Liver (tissue), 8 donors: ENCODE measurements at regions not wholly inside any gene's neighbourhood (a gene's known extent, or its start where the extent isn't known, plus 50 kb on each side); places are given as distances from the start of the nearest gene placed in this dataset.

ENCODE experiments used
- DNase-seq: peaks from one replicate; pipeline ENCODE4 v3.0.0-alpha.2; 2017; ENCODE audit warnings: low spot score
- H3K27ac ChIP-seq, 2 donors: one replicate each; pipeline ENCODE4 v1.7.0; 2013; ENCODE audit warnings: inconsistent platforms in 2 of 2, low read length in 2 of 2, control low read depth in 1 of 2, low read depth in 1 of 2, mild to moderate bottlenecking in 1 of 2
- H3K27me3 ChIP-seq, 4 donors: one replicate each; pipeline versions ENCODE4 v1.6.1 to v1.7.0; 2013; ENCODE audit warnings: low read length in 3 of 4, inconsistent platforms in 1 of 4, mild to moderate bottlenecking in 1 of 4, moderate library complexity in 1 of 4; ENCODE audit not compliant: control insufficient read depth in 4 of 4, insufficient read depth in 4 of 4
- H3K36me3 ChIP-seq, 4 donors: one replicate each; pipeline versions ENCODE4 v1.6.1 to v1.7.0; 2013; ENCODE audit warnings: low read length in 3 of 4, mild to moderate bottlenecking in 3 of 4, low read depth in 1 of 4, moderate library complexity in 1 of 4; ENCODE audit not compliant: control insufficient read depth in 4 of 4, insufficient read depth in 3 of 4
- H3K4me1 ChIP-seq, 4 donors: one replicate each; pipeline versions ENCODE4 v1.6.1 to v1.7.0; 2013; ENCODE audit warnings: low read length in 3 of 4, mild to moderate bottlenecking in 3 of 4, moderate library complexity in 1 of 4; ENCODE audit not compliant: control insufficient read depth in 4 of 4, insufficient read depth in 4 of 4
- H3K4me3 ChIP-seq, 3 donors: one replicate each; pipeline versions ENCODE4 v1.6.1 to v1.7.0; 2013; ENCODE audit warnings: low read length in 3 of 3, control low read depth in 1 of 3, low read depth in 1 of 3, mild to moderate bottlenecking in 1 of 3
- H3K9ac ChIP-seq, 2 donors: one replicate each; pipeline ENCODE4 v1.7.0; 2013; ENCODE audit warnings: low read length in 2 of 2, mild to moderate bottlenecking in 2 of 2, moderate library complexity in 2 of 2, control low read depth in 1 of 2, low read depth in 1 of 2
- H3K9me3 ChIP-seq, 4 donors: one replicate each; pipeline versions ENCODE4 v1.6.1 to v1.7.0; 2013; ENCODE audit warnings: low read length in 3 of 4; ENCODE audit not compliant: control insufficient read depth in 4 of 4
- ATF3 ChIP-seq: IDR thresholded peaks from 2 replicates; pipeline ENCODE4 v1.6.1; 2016; ENCODE audit warnings: antibody characterized with exemption
- EGR1 ChIP-seq, 2 donors: IDR thresholded peaks; 2 replicates each; pipeline ENCODE4 v1.6.1; 2016 to 2018; ENCODE audit warnings: antibody characterized with exemption in 2 of 2, low read depth in 2 of 2
- FOXA1 ChIP-seq: IDR thresholded peaks from 2 replicates; pipeline ENCODE4 v1.6.1; 2016; ENCODE audit warnings: antibody characterized with exemption
- FOXA2 ChIP-seq: IDR thresholded peaks from 2 replicates; pipeline ENCODE4 v1.6.1; 2016; ENCODE audit warnings: antibody characterized with exemption
- GABPA ChIP-seq, 2 donors: IDR thresholded peaks in 1 of 2; conservative IDR thresholded peaks in 1 of 2; 2 replicates each; pipeline ENCODE4 v1.6.1; 2016; ENCODE audit warnings: antibody characterized with exemption in 2 of 2, mild to moderate bottlenecking in 1 of 2, moderate library complexity in 1 of 2
- HNF4A ChIP-seq, 2 donors: conservative IDR thresholded peaks; 2 replicates each; pipeline ENCODE4 v1.6.1; 2016; ENCODE audit warnings: antibody characterized with exemption in 2 of 2, mild to moderate bottlenecking in 2 of 2
- HNF4G ChIP-seq: IDR thresholded peaks from 2 replicates; pipeline ENCODE4 v1.6.1; 2016; ENCODE audit warnings: antibody characterized with exemption
- JUND ChIP-seq, 2 donors: IDR thresholded peaks; 2 replicates each; pipeline ENCODE4 v1.6.1; 2016; ENCODE audit warnings: antibody characterized with exemption in 2 of 2
- NR2F2 ChIP-seq: IDR thresholded peaks from 2 replicates; pipeline ENCODE4 v1.6.1; 2016; ENCODE audit warnings: antibody characterized with exemption
- RAD21 ChIP-seq, 2 donors: IDR thresholded peaks; 2 replicates each; pipeline ENCODE4 v1.6.1; 2016; ENCODE audit warnings: antibody characterized with exemption in 2 of 2, mild to moderate bottlenecking in 2 of 2
- RXRA ChIP-seq, 2 donors: IDR thresholded peaks; 2 replicates each; pipeline ENCODE4 v1.6.1; 2017 to 2018; ENCODE audit warnings: antibody characterized with exemption in 2 of 2, mild to moderate bottlenecking in 1 of 2
- SP1 ChIP-seq: IDR thresholded peaks from 2 replicates; pipeline ENCODE4 v1.6.1; 2018; ENCODE audit warnings: antibody characterized with exemption, mild to moderate bottlenecking
- TAF1 ChIP-seq: conservative IDR thresholded peaks from 2 replicates; pipeline ENCODE4 v1.6.1; 2016; ENCODE audit warnings: antibody characterized with exemption, mild to moderate bottlenecking
- YY1 ChIP-seq: IDR thresholded peaks from 2 replicates; pipeline ENCODE4 v1.6.1; 2016; ENCODE audit warnings: antibody characterized with exemption, mild to moderate bottlenecking
- ZBTB33 ChIP-seq: IDR thresholded peaks from 2 replicates; pipeline ENCODE4 v1.6.1; 2016; ENCODE audit warnings: antibody characterized with exemption
- WGBS: extraction: QIAGEN DNeasy Blood & Tissue Kit; methylation state at CpG from one replicate; pipeline ENCODE4 v1.1.7; 2013; 5-methylcytosine and 5-hydroxymethylcytosine counted together
- TF ChIP-seq, protein P1 (sequence below): IDR thresholded peaks from 2 replicates; pipeline ENCODE4 v1.6.1; 2016; ENCODE audit warnings: antibody characterized with exemption, mild to moderate bottlenecking
- TF ChIP-seq, protein P2 (sequence below): IDR thresholded peaks from 2 replicates; pipeline ENCODE4 v1.6.1; 2016; ENCODE audit warnings: antibody characterized with exemption
- TF ChIP-seq, protein P3 (sequence below): fragments of 150-350 bp; IDR thresholded peaks from 2 replicates; pipeline ENCODE4 v1.5.1; 2017; ENCODE audit warnings: improper control_type of control experiment, low read depth, low read length; ENCODE audit not compliant: missing input control
- donor health status: healthy.
- donor health status: healthy.
- donor health status: healthy.
- donor health status: healthy.
- donor health status: healthy.

DNA sequence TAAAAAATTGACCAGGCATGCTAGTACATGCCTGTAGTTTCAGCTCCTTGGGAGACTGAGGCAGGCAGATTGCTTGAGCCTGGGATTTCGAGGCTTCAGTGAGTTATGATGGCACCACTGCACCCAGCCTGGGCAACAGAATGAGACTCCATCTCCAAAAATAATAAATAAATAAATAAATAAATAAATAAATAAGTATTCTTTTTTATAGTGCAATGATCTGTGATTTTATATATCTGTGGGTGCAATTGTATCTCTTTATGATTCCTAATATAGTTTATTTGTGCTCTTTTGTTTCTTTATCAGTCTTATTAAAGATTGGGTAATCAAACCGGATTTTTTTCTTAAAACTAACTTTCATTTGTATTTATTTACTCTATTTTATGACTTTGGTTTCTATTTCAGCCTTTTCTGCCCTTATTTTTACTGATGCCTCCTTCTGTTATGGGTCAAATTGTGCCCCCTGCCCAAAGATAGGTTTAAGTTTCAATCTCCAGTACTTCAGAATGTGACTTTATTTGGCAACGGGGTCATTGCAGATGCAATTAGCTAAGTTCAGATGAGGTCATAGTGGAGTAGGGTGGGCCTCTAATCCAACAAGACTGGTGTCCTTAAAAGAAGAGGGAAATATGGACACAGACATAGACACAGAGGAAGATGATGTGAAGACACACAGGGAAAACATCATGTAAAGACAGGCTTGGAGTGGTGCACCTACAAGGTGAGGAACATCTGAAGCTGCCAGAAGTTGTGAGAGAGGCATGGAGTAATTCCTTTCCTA lies 74.9 kb upstream of the CDC42BPA start:
- H3K4me1 ChIP-seq, result no peaks in the 10 kb centered on the region
- H3K27me3 ChIP-seq, result no peaks in the 10 kb centered on the region
- no peaks in the 10 kb centered on the region for H3K9me3 ChIP-seq
- H3K4me3 ChIP-seq, result no peak overlapping the region
- H3K36me3 ChIP-seq, result no peaks in the 10 kb centered on the region
- TF ChIP-seq, protein P1, sequence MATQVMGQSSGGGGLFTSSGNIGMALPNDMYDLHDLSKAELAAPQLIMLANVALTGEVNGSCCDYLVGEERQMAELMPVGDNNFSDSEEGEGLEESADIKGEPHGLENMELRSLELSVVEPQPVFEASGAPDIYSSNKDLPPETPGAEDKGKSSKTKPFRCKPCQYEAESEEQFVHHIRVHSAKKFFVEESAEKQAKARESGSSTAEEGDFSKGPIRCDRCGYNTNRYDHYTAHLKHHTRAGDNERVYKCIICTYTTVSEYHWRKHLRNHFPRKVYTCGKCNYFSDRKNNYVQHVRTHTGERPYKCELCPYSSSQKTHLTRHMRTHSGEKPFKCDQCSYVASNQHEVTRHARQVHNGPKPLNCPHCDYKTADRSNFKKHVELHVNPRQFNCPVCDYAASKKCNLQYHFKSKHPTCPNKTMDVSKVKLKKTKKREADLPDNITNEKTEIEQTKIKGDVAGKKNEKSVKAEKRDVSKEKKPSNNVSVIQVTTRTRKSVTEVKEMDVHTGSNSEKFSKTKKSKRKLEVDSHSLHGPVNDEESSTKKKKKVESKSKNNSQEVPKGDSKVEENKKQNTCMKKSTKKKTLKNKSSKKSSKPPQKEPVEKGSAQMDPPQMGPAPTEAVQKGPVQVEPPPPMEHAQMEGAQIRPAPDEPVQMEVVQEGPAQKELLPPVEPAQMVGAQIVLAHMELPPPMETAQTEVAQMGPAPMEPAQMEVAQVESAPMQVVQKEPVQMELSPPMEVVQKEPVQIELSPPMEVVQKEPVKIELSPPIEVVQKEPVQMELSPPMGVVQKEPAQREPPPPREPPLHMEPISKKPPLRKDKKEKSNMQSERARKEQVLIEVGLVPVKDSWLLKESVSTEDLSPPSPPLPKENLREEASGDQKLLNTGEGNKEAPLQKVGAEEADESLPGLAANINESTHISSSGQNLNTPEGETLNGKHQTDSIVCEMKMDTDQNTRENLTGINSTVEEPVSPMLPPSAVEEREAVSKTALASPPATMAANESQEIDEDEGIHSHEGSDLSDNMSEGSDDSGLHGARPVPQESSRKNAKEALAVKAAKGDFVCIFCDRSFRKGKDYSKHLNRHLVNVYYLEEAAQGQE, result no peak
- TF ChIP-seq EGR1 (IDR thresholded peaks at IDR 0.05; ENCODE audit: low read depth in 2 of 2) (no peak), ZBTB33 (no peak), RXRA (IDR thresholded peaks at IDR 0.05) (no peak), JUND (IDR thresholded peaks at IDR 0.05) (no peak), HNF4G (no peak), FOXA2 (no peak)
- WGBS, result 77% methylated on average over 3 of the region's 3 CpGs
- no peak for DNase-seq
- no peak overlapping the region for H3K27ac ChIP-seq
- no peak overlapping the region for H3K9ac ChIP-seq

GRCh38 chr1:227391879-227392278 lies 73.6 kb upstream of the CDC42BPA start:
- Histone ChIP-seq H3K27me3 (no peaks in the 10 kb centered on the region), H3K9ac (no peak overlapping the region), H3K4me1 (no peaks in the 10 kb centered on the region), H3K36me3 (no peaks in the 10 kb centered on the region), H3K4me3 (no peak overlapping the region), H3K9me3 (no peaks in the 10 kb centered on the region), H3K27ac (no peak overlapping the region)
- DNase-seq, result no peak
- 80% methylated on average over 4 of the region's 4 CpGs for WGBS
- TF ChIP-seq FOXA1 (no peak), YY1 (no peak), RAD21 (IDR thresholded peaks at IDR 0.05) (no peak), HNF4G (no peak), ATF3 (no peak), TAF1 (no peak), SP1 (no peak), ZBTB33 (no peak), GABPA (IDR thresholded peaks at IDR 0.05 in 1 of 2, conservative IDR thresholded peaks at IDR 0.05 in 1 of 2) (no peak), FOXA2 (no peak), RXRA (IDR thresholded peaks at IDR 0.05) (no peak), NR2F2 (no peak), HNF4A (conservative IDR thresholded peaks at IDR 0.05) (no peak), JUND (IDR thresholded peaks at IDR 0.05) (no peak)
- TF ChIP-seq, protein P2, sequence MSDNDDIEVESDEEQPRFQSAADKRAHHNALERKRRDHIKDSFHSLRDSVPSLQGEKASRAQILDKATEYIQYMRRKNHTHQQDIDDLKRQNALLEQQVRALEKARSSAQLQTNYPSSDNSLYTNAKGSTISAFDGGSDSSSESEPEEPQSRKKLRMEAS, result no peak
- TF ChIP-seq, protein P3, sequence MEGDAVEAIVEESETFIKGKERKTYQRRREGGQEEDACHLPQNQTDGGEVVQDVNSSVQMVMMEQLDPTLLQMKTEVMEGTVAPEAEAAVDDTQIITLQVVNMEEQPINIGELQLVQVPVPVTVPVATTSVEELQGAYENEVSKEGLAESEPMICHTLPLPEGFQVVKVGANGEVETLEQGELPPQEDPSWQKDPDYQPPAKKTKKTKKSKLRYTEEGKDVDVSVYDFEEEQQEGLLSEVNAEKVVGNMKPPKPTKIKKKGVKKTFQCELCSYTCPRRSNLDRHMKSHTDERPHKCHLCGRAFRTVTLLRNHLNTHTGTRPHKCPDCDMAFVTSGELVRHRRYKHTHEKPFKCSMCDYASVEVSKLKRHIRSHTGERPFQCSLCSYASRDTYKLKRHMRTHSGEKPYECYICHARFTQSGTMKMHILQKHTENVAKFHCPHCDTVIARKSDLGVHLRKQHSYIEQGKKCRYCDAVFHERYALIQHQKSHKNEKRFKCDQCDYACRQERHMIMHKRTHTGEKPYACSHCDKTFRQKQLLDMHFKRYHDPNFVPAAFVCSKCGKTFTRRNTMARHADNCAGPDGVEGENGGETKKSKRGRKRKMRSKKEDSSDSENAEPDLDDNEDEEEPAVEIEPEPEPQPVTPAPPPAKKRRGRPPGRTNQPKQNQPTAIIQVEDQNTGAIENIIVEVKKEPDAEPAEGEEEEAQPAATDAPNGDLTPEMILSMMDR, result no peak
- TF ChIP-seq, protein P1, result no peak
